ENCODE measurements at regions not wholly inside any gene's neighbourhood (a gene's known extent, or its start where the extent isn't known, plus 50 kb on each side); places are given as distances from the start of the nearest gene placed in this dataset.
"Not testable (repeated sequence)": the region's sequence is repeated elsewhere in the genome, so short reads cannot be mapped to it uniquely, and the experiment has no call there.

GRCh38 chr3:67127254-67127653 is 129.1 kb downstream of the KBTBD8 start:
- no peak overlapping the region for H3K4me3 ChIP-seq (ENCODE audit: low read depth, low read length)
- no peak for DNase-seq (ENCODE audit: low read depth)

GRCh38 chr3:67142432-67142831 is 144.3 kb downstream of the KBTBD8 start:
- no peak overlapping the region for H3K4me3 ChIP-seq (ENCODE audit: low read depth, low read length)
- no peak for TF ChIP-seq CTCF (conservative IDR thresholded peaks at IDR 0.05; ENCODE audit: low read depth, low read length)
- DNase-seq (ENCODE audit: low read depth): no peak

More at GRCh38 chr3:67127254-67127653, 129.1 kb downstream of the KBTBD8 start:
- no peak for TF ChIP-seq CTCF (conservative IDR thresholded peaks at IDR 0.05; ENCODE audit: low read depth, low read length)

GRCh38 chr3:67145738-67146137 is 147.6 kb downstream of the KBTBD8 start:
- no peak for DNase-seq (ENCODE audit: low read depth)
- no peak overlapping the region for H3K4me3 ChIP-seq (ENCODE audit: low read depth, low read length)

GRCh38 chr3:67154429-67154828 is 156.3 kb downstream of the KBTBD8 start:
- H3K4me3 ChIP-seq (ENCODE audit: low read depth, low read length): no peak overlapping the region
- DNase-seq (ENCODE audit: low read depth): no peak
- no peak for TF ChIP-seq CTCF (conservative IDR thresholded peaks at IDR 0.05; ENCODE audit: low read depth, low read length)

More at GRCh38 chr3:67145738-67146137, 147.6 kb downstream of the KBTBD8 start:
- TF ChIP-seq CTCF (conservative IDR thresholded peaks at IDR 0.05; ENCODE audit: low read depth, low read length): no peak

- no peak for TF ChIP-seq CTCF (conservative IDR thresholded peaks at IDR 0.05; ENCODE audit: low read depth, low read length)
- no peak for DNase-seq (ENCODE audit: low read depth)
- no peak overlapping the region for H3K4me3 ChIP-seq (ENCODE audit: low read depth, low read length)
These were observed 169.4 kb downstream of the KBTBD8 start for GRCh38 chr3:67167481-67167880.

GRCh38 chr3:67171841-67172240 is 173.7 kb downstream of the KBTBD8 start:
- no peak for TF ChIP-seq CTCF (conservative IDR thresholded peaks at IDR 0.05; ENCODE audit: low read depth, low read length)
- DNase-seq (ENCODE audit: low read depth): no peak
- H3K4me3 ChIP-seq (ENCODE audit: low read depth, low read length): no peak overlapping the region

GRCh38 chr3:67173130-67173529 is 175.0 kb downstream of the KBTBD8 start:
- DNase-seq (ENCODE audit: low read depth); H3K4me3 ChIP-seq (ENCODE audit: low read depth, low read length): not testable (repeated sequence)

GRCh38 chr3:67176396-67176795 is 178.3 kb downstream of the KBTBD8 start:
- no peak for TF ChIP-seq CTCF (conservative IDR thresholded peaks at IDR 0.05; ENCODE audit: low read depth, low read length)
- no peak overlapping the region for H3K4me3 ChIP-seq (ENCODE audit: low read depth, low read length)
- DNase-seq (ENCODE audit: low read depth): no peak
